ENCODE measurements at regions not wholly inside any gene's neighbourhood (a gene's known extent, or its start where the extent isn't known, plus 50 kb on each side); places are given as distances from the start of the nearest gene placed in this dataset.

DNA sequence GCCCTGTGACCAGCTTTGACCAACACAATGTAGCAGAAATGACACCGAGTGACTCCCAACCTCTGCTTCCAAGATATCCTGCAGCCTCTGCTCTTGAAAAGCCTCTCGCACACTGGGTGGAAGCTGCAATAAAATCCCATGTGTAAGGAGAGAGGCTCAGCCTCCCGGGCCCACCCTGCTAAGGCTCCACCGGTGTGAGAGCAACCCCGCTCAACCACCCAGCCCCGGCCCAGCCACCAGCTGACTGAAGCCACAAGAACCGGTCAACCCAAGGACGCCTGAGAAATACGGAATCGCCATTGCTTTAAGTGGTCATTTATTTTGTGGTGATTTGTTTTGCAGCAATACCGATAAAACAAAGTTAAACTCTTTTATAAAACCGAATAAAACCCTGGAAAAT lies 452.8 kb upstream of the SMIM21 start:
- POLR2A ChIA-PET = no interaction called here
- intact Hi-C loops (cut with micrococcal nuclease; ENCODE audit: unreplicated experiment) = no loop called here

DNA sequence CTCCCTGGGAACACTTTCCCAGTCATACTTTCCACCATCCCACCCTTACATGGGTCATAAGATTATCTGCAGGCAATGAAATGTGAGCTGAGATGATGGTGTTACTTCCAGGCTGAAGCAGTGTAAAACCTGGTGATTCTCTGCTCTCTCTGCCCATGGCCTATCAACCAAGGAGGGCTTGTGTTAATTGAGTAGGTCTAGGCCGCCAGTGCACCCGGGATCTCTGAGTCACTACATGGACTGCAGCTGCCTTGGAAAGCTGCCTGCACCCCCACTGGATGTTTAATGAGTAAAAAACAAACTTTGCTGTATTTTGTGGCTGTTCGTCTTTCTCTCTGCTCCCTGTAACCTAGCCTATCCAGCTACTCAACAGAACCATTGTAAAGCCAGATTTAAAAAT lies 451.7 kb upstream of the SMIM21 start:
- Histone ChIP-seq H3K9me3 (ENCODE audit: low read length) (no peaks in the 10 kb centered on the region), H3K4me3 (ENCODE audit: low read depth, low read length, poor library complexity, severe bottlenecking) (no peak overlapping the region), H3K9me2 (ENCODE audit: insufficient read depth, low read length) (no peaks in the 10 kb centered on the region), H3K4me1 (ENCODE audit: insufficient read depth, low read length, poor library complexity, severe bottlenecking) (no peaks in the 10 kb centered on the region), H3K4me2 (ENCODE audit: low read length) (no peak overlapping the region), H3K79me2 (ENCODE audit: insufficient read depth, low read depth, low read length) (no peaks in the 10 kb centered on the region), H4K20me1 (ENCODE audit: insufficient read depth, low read length) (no peaks in the 10 kb centered on the region), H3K36me3 (ENCODE audit: insufficient read depth, low read length) (no peaks in the 10 kb centered on the region), H3K27ac (ENCODE audit: low read depth, low read length, poor library complexity, severe bottlenecking) (no peak overlapping the region), H2AFZ (ENCODE audit: low read length) (no peak overlapping the region)
- BruUV-seq (replicated peaks) = no TSS peak
- CTCF ChIA-PET (ENCODE audit: unreplicated experiment) = no interaction called here
- POLR2A ChIA-PET = no interaction called here
- intact Hi-C loops (cut with micrococcal nuclease; ENCODE audit: unreplicated experiment) = no loop called here
- no peak for DNase-seq (ENCODE audit: low spot score)
- TF ChIP-seq EZH2phosphoT487 (IDR thresholded peaks at IDR 0.05; ENCODE audit: borderline replicate concordance, low read depth, low read length) = no peak
- TF ChIP-seq, protein P1, sequence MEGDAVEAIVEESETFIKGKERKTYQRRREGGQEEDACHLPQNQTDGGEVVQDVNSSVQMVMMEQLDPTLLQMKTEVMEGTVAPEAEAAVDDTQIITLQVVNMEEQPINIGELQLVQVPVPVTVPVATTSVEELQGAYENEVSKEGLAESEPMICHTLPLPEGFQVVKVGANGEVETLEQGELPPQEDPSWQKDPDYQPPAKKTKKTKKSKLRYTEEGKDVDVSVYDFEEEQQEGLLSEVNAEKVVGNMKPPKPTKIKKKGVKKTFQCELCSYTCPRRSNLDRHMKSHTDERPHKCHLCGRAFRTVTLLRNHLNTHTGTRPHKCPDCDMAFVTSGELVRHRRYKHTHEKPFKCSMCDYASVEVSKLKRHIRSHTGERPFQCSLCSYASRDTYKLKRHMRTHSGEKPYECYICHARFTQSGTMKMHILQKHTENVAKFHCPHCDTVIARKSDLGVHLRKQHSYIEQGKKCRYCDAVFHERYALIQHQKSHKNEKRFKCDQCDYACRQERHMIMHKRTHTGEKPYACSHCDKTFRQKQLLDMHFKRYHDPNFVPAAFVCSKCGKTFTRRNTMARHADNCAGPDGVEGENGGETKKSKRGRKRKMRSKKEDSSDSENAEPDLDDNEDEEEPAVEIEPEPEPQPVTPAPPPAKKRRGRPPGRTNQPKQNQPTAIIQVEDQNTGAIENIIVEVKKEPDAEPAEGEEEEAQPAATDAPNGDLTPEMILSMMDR (conservative IDR thresholded peaks at IDR 0.05; ENCODE audit: low read length) = no peak

More for the DNA sequence above, 452.8 kb upstream of the SMIM21 start:
- H2AFZ ChIP-seq (ENCODE audit: low read length) = no peak overlapping the region
- H3K4me2 ChIP-seq (ENCODE audit: low read length) = no peak overlapping the region
- CTCF ChIA-PET (ENCODE audit: unreplicated experiment) = no interaction called here
- no peaks in the 10 kb centered on the region for H3K9me3 ChIP-seq (ENCODE audit: low read length)
- H3K9me2 ChIP-seq (ENCODE audit: insufficient read depth, low read length) = no peaks in the 10 kb centered on the region
- no TSS peak for BruUV-seq (replicated peaks)
- H3K4me1 ChIP-seq (ENCODE audit: insufficient read depth, low read length, poor library complexity, severe bottlenecking) = no peaks in the 10 kb centered on the region
- H3K27ac ChIP-seq (ENCODE audit: low read depth, low read length, poor library complexity, severe bottlenecking) = no peak overlapping the region
- TF ChIP-seq, protein P1 (conservative IDR thresholded peaks at IDR 0.05; ENCODE audit: low read length) = no peak
- no peak for TF ChIP-seq EZH2phosphoT487 (IDR thresholded peaks at IDR 0.05; ENCODE audit: borderline replicate concordance, low read depth, low read length)
- no peaks in the 10 kb centered on the region for H4K20me1 ChIP-seq (ENCODE audit: insufficient read depth, low read length)
- H3K4me3 ChIP-seq (ENCODE audit: low read depth, low read length, poor library complexity, severe bottlenecking) = no peak overlapping the region
- no peaks in the 10 kb centered on the region for H3K79me2 ChIP-seq (ENCODE audit: insufficient read depth, low read depth, low read length)
- no peaks in the 10 kb centered on the region for H3K36me3 ChIP-seq (ENCODE audit: insufficient read depth, low read length)
- no peak for DNase-seq (ENCODE audit: low spot score)

DNA sequence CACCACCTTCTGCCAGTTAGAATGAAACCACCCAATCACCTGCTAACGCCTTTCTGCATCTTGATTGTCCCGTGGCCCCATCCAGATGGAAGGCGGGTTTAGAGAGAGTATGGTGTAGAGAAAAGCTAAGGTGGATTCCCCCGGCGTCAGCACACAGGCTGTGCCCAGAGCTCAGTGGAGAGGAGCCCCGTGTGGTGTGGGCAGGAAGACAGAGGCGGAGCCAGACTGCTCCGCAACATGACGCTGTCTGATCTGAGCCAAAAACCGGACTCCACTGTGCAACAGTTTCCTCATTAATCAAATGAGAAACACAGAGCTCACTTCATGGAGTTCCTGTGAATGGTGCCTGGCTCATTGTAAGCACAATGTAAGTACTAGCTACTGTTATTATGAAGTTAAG lies 448.1 kb upstream of the SMIM21 start:
- Histone ChIP-seq H3K27ac (ENCODE audit: low read depth, low read length, poor library complexity, severe bottlenecking) (no peak overlapping the region), H3K4me2 (ENCODE audit: low read length) (no peak overlapping the region), H2AFZ (ENCODE audit: low read length) (no peak overlapping the region), H4K20me1 (ENCODE audit: insufficient read depth, low read length) (no peaks in the 10 kb centered on the region), H3K4me1 (ENCODE audit: insufficient read depth, low read length, poor library complexity, severe bottlenecking) (no peaks in the 10 kb centered on the region), H3K79me2 (ENCODE audit: insufficient read depth, low read depth, low read length) (no peaks in the 10 kb centered on the region), H3K36me3 (ENCODE audit: insufficient read depth, low read length) (no peaks in the 10 kb centered on the region), H3K4me3 (ENCODE audit: low read depth, low read length, poor library complexity, severe bottlenecking) (no peak overlapping the region), H3K9me3 (ENCODE audit: low read length) (no peaks in the 10 kb centered on the region), H3K9me2 (ENCODE audit: insufficient read depth, low read length) (no peaks in the 10 kb centered on the region)
- POLR2A ChIA-PET = no interaction called here
- TF ChIP-seq EZH2phosphoT487 (IDR thresholded peaks at IDR 0.05; ENCODE audit: borderline replicate concordance, low read depth, low read length) = no peak
- TF ChIP-seq, protein P1 (conservative IDR thresholded peaks at IDR 0.05; ENCODE audit: low read length) = no peak
- no peak for DNase-seq (ENCODE audit: low spot score)
- intact Hi-C loops (cut with micrococcal nuclease; ENCODE audit: unreplicated experiment) = no loop called here
- no TSS peak for BruUV-seq (replicated peaks)
- CTCF ChIA-PET (ENCODE audit: unreplicated experiment) = no interaction called here
